ENCODE measurements at regions not wholly inside any gene's neighbourhood (a gene's known extent, or its start where the extent isn't known, plus 50 kb on each side); places are given as distances from the start of the nearest gene placed in this dataset.

GRCh38 chr10:109178591-109178990 is 744.7 kb downstream of the XPNPEP1 start:
- H3K79me1 ChIP-seq (ENCODE audit: low read depth, low read length) = no peaks in the 10 kb centered on the region
- H3K23me2 ChIP-seq (ENCODE audit: low read depth, low read length) = no peaks in the 10 kb centered on the region
- H3K9me3 ChIP-seq (ENCODE audit: insufficient read depth in 2 of 2, low read depth in 1 of 2, low read length in 1 of 2) = 0 out of 4 replicates have a peak, but pooled peaks cover 0 to 5% of the 10 kb centered on the region in 2 experiments
- H2BK20ac ChIP-seq (ENCODE audit: low read length) = no peak overlapping the region
- H3K23ac ChIP-seq (ENCODE audit: insufficient read length) = no peak overlapping the region
- H3K4me2 ChIP-seq (ENCODE audit: insufficient read depth in 1 of 2, low read depth in 2 of 2, low read length in 2 of 2) = no peak overlapping the region
- no peak overlapping the region for H2AFZ ChIP-seq (ENCODE audit: low read length)
- H3K4me3 ChIP-seq (ENCODE audit: extremely low read depth in 1 of 4, insufficient read depth in 2 of 4, low read depth in 3 of 4, low read length in 4 of 4) = no peak overlapping the region
- WGBS, 2 experiments (ENCODE audit: extremely low coverage in 1 of 2, insufficient coverage in 1 of 2, insufficient read length in 1 of 2, insufficient replicate concordance in 2 of 2, low coverage in 1 of 2, low lambda C conversion rate in 2 of 2, missing lambda C conversion rate in 1 of 2) = 100% methylated on average over 1 of the region's 1 CpG; no CpG with 5 or more reads in 1 of the 2 experiments
- no peak overlapping the region for H4K8ac ChIP-seq (ENCODE audit: extremely low read depth, insufficient read depth, low read length)
- H4K91ac ChIP-seq (replicated peaks; ENCODE audit: insufficient read length, low read length) = no peak overlapping the region
- POLR2A ChIA-PET (ENCODE audit: partially characterized antibody) = no interaction called here
- no peak overlapping the region for H2BK15ac ChIP-seq (ENCODE audit: low read length)
- no peak for FAIRE-seq
- H3K56ac ChIP-seq (replicated peaks; ENCODE audit: insufficient read length, low read depth, low read length) = no peak overlapping the region
- H3K79me2 ChIP-seq (ENCODE audit: control insufficient read depth in 1 of 2, insufficient read depth in 2 of 2, low read length in 2 of 2) = no peaks in the 10 kb centered on the region
- no peak overlapping the region for H3K18ac ChIP-seq (ENCODE audit: extremely low read depth, low read length)
- H4K5ac ChIP-seq (ENCODE audit: insufficient read length, low read depth, low read length) = no peak overlapping the region
- H3K36me3 ChIP-seq (ENCODE audit: control insufficient read depth in 2 of 4, insufficient read depth in 4 of 4, low read length in 3 of 4) = no peaks in the 10 kb centered on the region
- H3K4ac ChIP-seq (replicated peaks; ENCODE audit: insufficient read length, low read depth, low read length) = no peak overlapping the region
- H2AK5ac ChIP-seq (ENCODE audit: low read depth, low read length) = no peak overlapping the region
- no peak overlapping the region for H3K9ac ChIP-seq (replicated peaks in 1 of 4; ENCODE audit: extremely low read depth in 1 of 4, low read depth in 3 of 4, low read length in 3 of 4)
- CTCF ChIA-PET (ENCODE audit: partially characterized antibody) = interaction anchor here (1.0 to 1.3 kb wide), 2 partner anchors 9 to 17 kb away, joined by 3 read pairs; no protein-coding TSS in a partner anchor
- no peak overlapping the region for H2BK120ac ChIP-seq (replicated peaks; ENCODE audit: low read depth, low read length)
- no peaks in the 10 kb centered on the region for H3K4me1 ChIP-seq (replicated peaks in 1 of 4; ENCODE audit: control insufficient read depth in 3 of 4, insufficient read depth in 4 of 4, low read length in 3 of 4)
- H3K14ac ChIP-seq (ENCODE audit: insufficient read length) = no peak overlapping the region
- H2BK5ac ChIP-seq (ENCODE audit: low read depth, low read length) = no peak overlapping the region
- H3K27ac ChIP-seq (ENCODE audit: low read depth, low read length) = no peak overlapping the region
- TF ChIP-seq CEBPB (IDR thresholded peaks at IDR 0.05; ENCODE audit: low read depth, low read length) (no peak), SIRT6 (IDR thresholded peaks at IDR 0.05; ENCODE audit: low read length) (no peak), RBBP5 (IDR thresholded peaks at IDR 0.05; ENCODE audit: borderline replicate concordance, low read depth, low read length) (no peak), POLR2A (IDR thresholded peaks at IDR 0.05; ENCODE audit: control extremely low read depth in 1 of 2, low read depth in 2 of 2, low read length in 2 of 2) (no peak), EGR1 (IDR thresholded peaks at IDR 0.05; ENCODE audit: borderline replicate concordance, low read depth, low read length) (no peak), MAFK (IDR thresholded peaks at IDR 0.05; ENCODE audit: low read depth, low read length) (no peak), BACH1 (IDR thresholded peaks at IDR 0.05; ENCODE audit: low read length) (no peak), JUND (IDR thresholded peaks at IDR 0.05; ENCODE audit: low read length) (no peak), RFX5 (IDR thresholded peaks at IDR 0.05; ENCODE audit: borderline replicate concordance, low read depth, low read length) (no peak), POLR2AphosphoS5 (IDR thresholded peaks at IDR 0.05; ENCODE audit: low read depth, low read length) (no peak)
- TF ChIP-seq, protein P1, sequence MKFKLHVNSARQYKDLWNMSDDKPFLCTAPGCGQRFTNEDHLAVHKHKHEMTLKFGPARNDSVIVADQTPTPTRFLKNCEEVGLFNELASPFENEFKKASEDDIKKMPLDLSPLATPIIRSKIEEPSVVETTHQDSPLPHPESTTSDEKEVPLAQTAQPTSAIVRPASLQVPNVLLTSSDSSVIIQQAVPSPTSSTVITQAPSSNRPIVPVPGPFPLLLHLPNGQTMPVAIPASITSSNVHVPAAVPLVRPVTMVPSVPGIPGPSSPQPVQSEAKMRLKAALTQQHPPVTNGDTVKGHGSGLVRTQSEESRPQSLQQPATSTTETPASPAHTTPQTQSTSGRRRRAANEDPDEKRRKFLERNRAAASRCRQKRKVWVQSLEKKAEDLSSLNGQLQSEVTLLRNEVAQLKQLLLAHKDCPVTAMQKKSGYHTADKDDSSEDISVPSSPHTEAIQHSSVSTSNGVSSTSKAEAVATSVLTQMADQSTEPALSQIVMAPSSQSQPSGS (IDR thresholded peaks at IDR 0.05; ENCODE audit: low read length) = no peak
- no peaks in the 10 kb centered on the region for H3K27me3 ChIP-seq (replicated peaks in 1 of 4; ENCODE audit: control insufficient read depth in 3 of 4, extremely low read depth in 1 of 4, insufficient read depth in 3 of 4, low read length in 3 of 4)
- no peaks in the 10 kb centered on the region for H4K20me1 ChIP-seq (replicated peaks in 1 of 2; ENCODE audit: control insufficient read depth in 1 of 2, insufficient read depth in 2 of 2, low read length in 2 of 2)
- H2BK12ac ChIP-seq (ENCODE audit: low read depth, low read length) = no peak overlapping the region
- no peak for DNase-seq (ENCODE audit: low read depth in 1 of 2, low spot score in 2 of 2)
